HepG2 (cell line): ENCODE measurements at regions not wholly inside any gene's neighbourhood (a gene's known extent, or its start where the extent isn't known, plus 50 kb on each side); places are given as distances from the start of the nearest gene placed in this dataset.

Source experiments
- ATAC-seq: fragments of 200-7000 bp; cut with Tn5 transposase; 3 replicates; pipeline ENCODE4 v1.9.1; 2020; ENCODE audit warnings: mild to moderate bottlenecking, moderate library complexity
- BruUV-seq: library from RNA; stranded (reverse); fragments of 400-500 nt; replicated peaks from 2 replicates; lab custom pipeline; 2021; lab: Mats Ljungman, UMichigan
- CTCF ChIA-PET: fragments of 300-600 bp; formaldehyde crosslinking; extraction: SDS; loops from one replicate; lab custom pipeline; 2021; ENCODE audit warnings: low total read pairs, inconsistent platforms, low intra/inter-chr PET ratio; lab: Yijun Ruan, JAX
- POLR2A ChIA-PET: fragments of 350-600 bp; sonication (Branson Sonifier 250); formaldehyde crosslinking; loops from one replicate; lab custom pipeline; 2020; ENCODE audit warnings: antibody characterized with exemption, inconsistent platforms; lab: Yijun Ruan, JAX
- DNase-seq: peaks from one replicate; pipeline ENCODE4 v3.0.0-alpha.2; 2015; ENCODE audit warnings: low spot score
- FAIRE-seq: peaks from 3 replicates; lab custom pipeline; 2011; peaks lifted over from hg19 to GRCh38; lab: Jason Lieb, UNC
- H2AFZ ChIP-seq: one replicate; pipeline ENCODE4 v1.6.1; 2011; ENCODE audit warnings: low read length, inconsistent platforms
- H3K27ac ChIP-seq: fragments of 300-600 bp; 3 replicates; pipeline ENCODE4 v1.8.0; 2011; ENCODE audit warnings: mixed run types, mild to moderate bottlenecking, mixed read lengths, low read length, inconsistent platforms; ENCODE audit not compliant: insufficient read depth; ENCODE audit errors: extremely low read length
- H3K27me3 ChIP-seq, 2 experiments: fragments of 200-600 bp in 1 of 2; 2 replicates in 1 of 2; 3 replicates in 1 of 2; pipeline versions ENCODE4 v1.6.0 to v1.8.0; 2011; ENCODE audit warnings: low read length in 2 of 2, mild to moderate bottlenecking in 2 of 2, moderate library complexity in 2 of 2, inconsistent platforms in 1 of 2; ENCODE audit not compliant: insufficient read depth in 2 of 2, control insufficient read depth in 1 of 2
- H3K36me3 ChIP-seq, 2 experiments: fragments of 200-600 bp in 1 of 2; replicated peaks in 1 of 2; 2 replicates in 1 of 2; 3 replicates in 1 of 2; pipeline versions ENCODE4 v1.5.1 to v1.8.0; 2011; ENCODE audit warnings: low read length in 2 of 2, inconsistent platforms in 1 of 2; ENCODE audit not compliant: insufficient read depth in 2 of 2, control insufficient read depth in 1 of 2
- H3K4me1 ChIP-seq: 2 replicates; pipeline ENCODE4 v1.5.1; 2012; ENCODE audit warnings: low read length, inconsistent platforms; ENCODE audit not compliant: insufficient read depth
- H3K4me2 ChIP-seq: 2 replicates; pipeline ENCODE4 v1.6.0; 2011; ENCODE audit warnings: low read depth, low read length, inconsistent platforms
- H3K4me3 ChIP-seq, 3 experiments: fragments of 200-600 bp in 1 of 3; sonication (generic), shearing (Covaris generic) in 1 of 3; replicated peaks in 1 of 3; 2 replicates each; pipeline ENCODE4 v1.5.1; 2011 to 2016; ENCODE audit warnings: low read length in 3 of 3, inconsistent platforms in 2 of 3, low read depth in 2 of 3, mild to moderate bottlenecking in 2 of 3, control low read depth in 1 of 3, mixed read lengths in 1 of 3; ENCODE audit not compliant: insufficient read depth in 1 of 3
- H3K79me2 ChIP-seq: one replicate; pipeline ENCODE4 v1.6.1; 2011; ENCODE audit warnings: low read length, inconsistent platforms; ENCODE audit not compliant: insufficient read depth
- H3K9ac ChIP-seq: 2 replicates; pipeline ENCODE4 v1.6.0; 2011; ENCODE audit warnings: mild to moderate bottlenecking, low read depth, low read length, inconsistent platforms; ENCODE audit not compliant: insufficient read depth
- H3K9me3 ChIP-seq: 2 replicates; pipeline ENCODE4 v1.5.1; 2012; ENCODE audit warnings: mild to moderate bottlenecking, low read length
- H4K20me1 ChIP-seq: 2 replicates; pipeline ENCODE4 v1.6.0; 2011; ENCODE audit warnings: inconsistent platforms, mild to moderate bottlenecking, low read length, moderate library complexity; ENCODE audit not compliant: insufficient read depth
- ASH2L ChIP-seq: fragments of 300-600, 200-600 bp; sonication (generic); IDR thresholded peaks from 2 replicates; pipeline ENCODE4 v1.7.0; 2017; ENCODE audit warnings: low read depth, mild to moderate bottlenecking, moderate library complexity, mixed read lengths, low read length; ENCODE audit not compliant: insufficient read length
- ATF1 ChIP-seq: IDR thresholded peaks from 2 replicates; pipeline ENCODE4 v1.6.1; 2016; ENCODE audit warnings: mild to moderate bottlenecking, control low read depth
- GATAD1 ChIP-seq: IDR thresholded peaks from 2 replicates; pipeline ENCODE4 v1.6.1; 2016; ENCODE audit warnings: missing genetic modification reagents, missing compliant biosample characterization
- MLX ChIP-seq: IDR thresholded peaks from 2 replicates; pipeline ENCODE4 v1.6.1; 2016
- PCBP2 ChIP-seq: fragments of 200-400 bp; formaldehyde crosslinking; optimal IDR thresholded peaks from 2 replicates; pipeline ENCODE3; 2018; ENCODE audit warnings: low read length, low read depth; ENCODE audit not compliant: poor library complexity, severe bottlenecking
- PLSCR1 ChIP-seq: sonication (generic); formaldehyde crosslinking; IDR thresholded peaks from 2 replicates; pipeline ENCODE4 v1.5.0; 2020; ENCODE audit warnings: missing genetic modification reagents, mild to moderate bottlenecking, borderline replicate concordance
- SMARCE1 ChIP-seq: fragments of 450-650 bp; IDR thresholded peaks from 2 replicates; pipeline ENCODE4 v1.6.1; 2017; ENCODE audit warnings: borderline replicate concordance
- SRSF4 ChIP-seq: fragments of 200-400 bp; formaldehyde crosslinking; IDR thresholded peaks from one replicate; pipeline ENCODE4 v1.6.1; 2018; ENCODE audit warnings: mild to moderate bottlenecking, low read depth, low read length, moderate library complexity; ENCODE audit not compliant: poor library complexity, severe bottlenecking
- ZBTB3 ChIP-seq: sonication (generic); formaldehyde crosslinking; IDR thresholded peaks from 2 replicates; pipeline ENCODE4 v1.4.0; 2020; ENCODE audit warnings: low read depth, mild to moderate bottlenecking, moderate library complexity, missing genetic modification reagents, borderline replicate concordance
- ZNF350 ChIP-seq: sonication (generic); formaldehyde crosslinking; IDR thresholded peaks from 2 replicates; pipeline ENCODE4 v1.4.0; 2020; ENCODE audit warnings: mild to moderate bottlenecking, low read depth, missing genetic modification reagents, borderline replicate concordance
- ZNF562 ChIP-seq: sonication (generic); formaldehyde crosslinking; IDR thresholded peaks from 2 replicates; pipeline ENCODE4 v1.8.0; 2022; ENCODE audit warnings: missing genetic modification reagents, borderline replicate concordance
- ZNF563 ChIP-seq: sonication (generic); formaldehyde crosslinking; IDR thresholded peaks from 2 replicates; pipeline ENCODE4 v1.8.0; 2022; ENCODE audit warnings: mild to moderate bottlenecking, moderate library complexity, missing genetic modification reagents
- ZNF607 ChIP-seq: sonication (generic); formaldehyde crosslinking; IDR thresholded peaks from 2 replicates; pipeline ENCODE4 v1.5.1; 2020; ENCODE audit warnings: missing genetic modification reagents, mild to moderate bottlenecking, borderline replicate concordance
- ZNF790 ChIP-seq: sonication (generic); formaldehyde crosslinking; IDR thresholded peaks from 2 replicates; pipeline ENCODE4 v1.8.0; 2022; ENCODE audit warnings: missing genetic modification reagents, mild to moderate bottlenecking, borderline replicate concordance
- WGBS: methylation state at CpG from one replicate; pipeline ENCODE4 v1.1.6; 2017; ENCODE audit warnings: low lambda C conversion rate; 5-methylcytosine and 5-hydroxymethylcytosine counted together
- in situ Hi-C: cut with HindIII; loops from 2 replicates; pipeline ENCODE4 v1.10.0; 2017; ENCODE audit warnings: low pct_unique_long_range_greater_than_20kb; ENCODE audit not compliant: extremely low pct_ligation_motif_present
- intact Hi-C: fragments of 100-400 bp; cut with micrococcal nuclease; formaldehyde crosslinking; loops from one replicate; pipeline ENCODE4 v1.10.0; 2022; ENCODE audit not compliant: unreplicated experiment

- no peaks in the 10 kb centered on the region for H4K20me1 ChIP-seq
- H3K4me1 ChIP-seq: no peaks in the 10 kb centered on the region
- ChIA-PET CTCF (no interaction called here), POLR2A (no interaction called here)
- DNase-seq (no peak), ATAC-seq (no peak), FAIRE-seq (no peak)
- no peak overlapping the region for H3K9ac ChIP-seq
- H3K27me3 ChIP-seq: no peaks in the 10 kb centered on the region
- peaks cover 23% of the 10 kb centered on the region for H3K9me3 ChIP-seq
- no TSS peak for BruUV-seq
- intact Hi-C loops: no loop called here
- WGBS: 15% methylated on average over 3 of the region's 3 CpGs
- no peak overlapping the region for H3K4me2 ChIP-seq
- in situ Hi-C loops: loop anchor here (25.0 kb wide), 1 partner anchor 764 kb away; the partner anchor contains the start of gene MEIS1
- no peak overlapping the region for H3K4me3 ChIP-seq
- no peaks in the 10 kb centered on the region for H3K79me2 ChIP-seq
- TF ChIP-seq PLSCR1 (CRISPR knock-in tag) (no peak), PCBP2 (no peak), SMARCE1 (no peak), SRSF4 (no peak), ZNF790 (CRISPR knock-in tag) (no peak), ZNF563 (CRISPR knock-in tag) (no peak), ZNF350 (no peak), MLX (no peak), ZNF562 (CRISPR knock-in tag) (no peak), ATF1 (CRISPR knock-in tag) (no peak), ZNF607 (no peak), ASH2L (no peak), GATAD1 (no peak), ZBTB3 (CRISPR knock-in tag) (no peak)
- H3K36me3 ChIP-seq: no peaks in the 10 kb centered on the region
- H2AFZ ChIP-seq: no peak overlapping the region
- no peak overlapping the region for H3K27ac ChIP-seq
Measured at GRCh38 chr2:67201521-67201920, 195.6 kb upstream of the ETAA1 start.
